ENCODE measurements at regions not wholly inside any gene's neighbourhood (a gene's known extent, or its start where the extent isn't known, plus 50 kb on each side); places are given as distances from the start of the nearest gene placed in this dataset.

DNA sequence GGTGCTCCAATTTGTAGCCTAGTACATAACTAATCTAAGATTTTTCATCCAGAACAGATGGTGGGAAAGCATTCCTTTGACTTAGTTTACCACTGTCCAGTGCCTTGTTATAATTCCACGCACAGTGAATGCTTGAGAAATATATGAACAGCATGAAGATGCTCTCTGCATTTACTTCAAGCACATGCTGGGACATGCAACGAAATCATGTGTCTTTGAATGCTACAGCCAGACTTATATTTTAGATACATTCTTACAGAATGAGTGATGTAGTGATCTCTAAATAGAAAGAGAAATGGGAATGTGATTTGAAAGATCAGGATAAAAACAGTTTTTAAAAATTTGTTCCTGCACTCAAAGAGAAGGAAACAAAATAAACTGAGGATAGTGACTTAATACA is 398.3 kb downstream of the FBXO15 start:
- TF ChIP-seq, protein P1, sequence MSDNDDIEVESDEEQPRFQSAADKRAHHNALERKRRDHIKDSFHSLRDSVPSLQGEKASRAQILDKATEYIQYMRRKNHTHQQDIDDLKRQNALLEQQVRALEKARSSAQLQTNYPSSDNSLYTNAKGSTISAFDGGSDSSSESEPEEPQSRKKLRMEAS (IDR thresholded peaks at IDR 0.05): no peak
- TF ChIP-seq, protein P2, sequence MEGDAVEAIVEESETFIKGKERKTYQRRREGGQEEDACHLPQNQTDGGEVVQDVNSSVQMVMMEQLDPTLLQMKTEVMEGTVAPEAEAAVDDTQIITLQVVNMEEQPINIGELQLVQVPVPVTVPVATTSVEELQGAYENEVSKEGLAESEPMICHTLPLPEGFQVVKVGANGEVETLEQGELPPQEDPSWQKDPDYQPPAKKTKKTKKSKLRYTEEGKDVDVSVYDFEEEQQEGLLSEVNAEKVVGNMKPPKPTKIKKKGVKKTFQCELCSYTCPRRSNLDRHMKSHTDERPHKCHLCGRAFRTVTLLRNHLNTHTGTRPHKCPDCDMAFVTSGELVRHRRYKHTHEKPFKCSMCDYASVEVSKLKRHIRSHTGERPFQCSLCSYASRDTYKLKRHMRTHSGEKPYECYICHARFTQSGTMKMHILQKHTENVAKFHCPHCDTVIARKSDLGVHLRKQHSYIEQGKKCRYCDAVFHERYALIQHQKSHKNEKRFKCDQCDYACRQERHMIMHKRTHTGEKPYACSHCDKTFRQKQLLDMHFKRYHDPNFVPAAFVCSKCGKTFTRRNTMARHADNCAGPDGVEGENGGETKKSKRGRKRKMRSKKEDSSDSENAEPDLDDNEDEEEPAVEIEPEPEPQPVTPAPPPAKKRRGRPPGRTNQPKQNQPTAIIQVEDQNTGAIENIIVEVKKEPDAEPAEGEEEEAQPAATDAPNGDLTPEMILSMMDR (IDR thresholded peaks at IDR 0.05; ENCODE audit: low read depth, low read length, missing input control): no peak
- TF ChIP-seq YY1 (IDR thresholded peaks at IDR 0.05) (no peak), RAD21 (IDR thresholded peaks at IDR 0.05) (no peak), JUND (IDR thresholded peaks at IDR 0.05) (no peak), GABPA (IDR thresholded peaks at IDR 0.05 in 1 of 2, conservative IDR thresholded peaks at IDR 0.05 in 1 of 2) (no peak), TAF1 (conservative IDR thresholded peaks at IDR 0.05) (no peak), SP1 (IDR thresholded peaks at IDR 0.05) (no peak), NR2F2 (IDR thresholded peaks at IDR 0.05) (no peak), EGR1 (IDR thresholded peaks at IDR 0.05; ENCODE audit: low read depth in 2 of 2) (no peak)
- TF ChIP-seq, protein P3, sequence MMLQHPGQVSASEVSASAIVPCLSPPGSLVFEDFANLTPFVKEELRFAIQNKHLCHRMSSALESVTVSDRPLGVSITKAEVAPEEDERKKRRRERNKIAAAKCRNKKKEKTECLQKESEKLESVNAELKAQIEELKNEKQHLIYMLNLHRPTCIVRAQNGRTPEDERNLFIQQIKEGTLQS (IDR thresholded peaks at IDR 0.05): no peak
- TF ChIP-seq, protein P4, sequence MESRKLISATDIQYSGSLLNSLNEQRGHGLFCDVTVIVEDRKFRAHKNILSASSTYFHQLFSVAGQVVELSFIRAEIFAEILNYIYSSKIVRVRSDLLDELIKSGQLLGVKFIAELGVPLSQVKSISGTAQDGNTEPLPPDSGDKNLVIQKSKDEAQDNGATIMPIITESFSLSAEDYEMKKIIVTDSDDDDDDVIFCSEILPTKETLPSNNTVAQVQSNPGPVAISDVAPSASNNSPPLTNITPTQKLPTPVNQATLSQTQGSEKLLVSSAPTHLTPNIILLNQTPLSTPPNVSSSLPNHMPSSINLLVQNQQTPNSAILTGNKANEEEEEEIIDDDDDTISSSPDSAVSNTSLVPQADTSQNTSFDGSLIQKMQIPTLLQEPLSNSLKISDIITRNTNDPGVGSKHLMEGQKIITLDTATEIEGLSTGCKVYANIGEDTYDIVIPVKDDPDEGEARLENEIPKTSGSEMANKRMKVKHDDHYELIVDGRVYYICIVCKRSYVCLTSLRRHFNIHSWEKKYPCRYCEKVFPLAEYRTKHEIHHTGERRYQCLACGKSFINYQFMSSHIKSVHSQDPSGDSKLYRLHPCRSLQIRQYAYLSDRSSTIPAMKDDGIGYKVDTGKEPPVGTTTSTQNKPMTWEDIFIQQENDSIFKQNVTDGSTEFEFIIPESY (IDR thresholded peaks at IDR 0.05): no peak
- TF ChIP-seq, protein P5, sequence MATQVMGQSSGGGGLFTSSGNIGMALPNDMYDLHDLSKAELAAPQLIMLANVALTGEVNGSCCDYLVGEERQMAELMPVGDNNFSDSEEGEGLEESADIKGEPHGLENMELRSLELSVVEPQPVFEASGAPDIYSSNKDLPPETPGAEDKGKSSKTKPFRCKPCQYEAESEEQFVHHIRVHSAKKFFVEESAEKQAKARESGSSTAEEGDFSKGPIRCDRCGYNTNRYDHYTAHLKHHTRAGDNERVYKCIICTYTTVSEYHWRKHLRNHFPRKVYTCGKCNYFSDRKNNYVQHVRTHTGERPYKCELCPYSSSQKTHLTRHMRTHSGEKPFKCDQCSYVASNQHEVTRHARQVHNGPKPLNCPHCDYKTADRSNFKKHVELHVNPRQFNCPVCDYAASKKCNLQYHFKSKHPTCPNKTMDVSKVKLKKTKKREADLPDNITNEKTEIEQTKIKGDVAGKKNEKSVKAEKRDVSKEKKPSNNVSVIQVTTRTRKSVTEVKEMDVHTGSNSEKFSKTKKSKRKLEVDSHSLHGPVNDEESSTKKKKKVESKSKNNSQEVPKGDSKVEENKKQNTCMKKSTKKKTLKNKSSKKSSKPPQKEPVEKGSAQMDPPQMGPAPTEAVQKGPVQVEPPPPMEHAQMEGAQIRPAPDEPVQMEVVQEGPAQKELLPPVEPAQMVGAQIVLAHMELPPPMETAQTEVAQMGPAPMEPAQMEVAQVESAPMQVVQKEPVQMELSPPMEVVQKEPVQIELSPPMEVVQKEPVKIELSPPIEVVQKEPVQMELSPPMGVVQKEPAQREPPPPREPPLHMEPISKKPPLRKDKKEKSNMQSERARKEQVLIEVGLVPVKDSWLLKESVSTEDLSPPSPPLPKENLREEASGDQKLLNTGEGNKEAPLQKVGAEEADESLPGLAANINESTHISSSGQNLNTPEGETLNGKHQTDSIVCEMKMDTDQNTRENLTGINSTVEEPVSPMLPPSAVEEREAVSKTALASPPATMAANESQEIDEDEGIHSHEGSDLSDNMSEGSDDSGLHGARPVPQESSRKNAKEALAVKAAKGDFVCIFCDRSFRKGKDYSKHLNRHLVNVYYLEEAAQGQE (IDR thresholded peaks at IDR 0.05): no peak

All from liver (tissue), 3 donors.